PFSK-1 (cell line): ENCODE measurements at regions not wholly inside any gene's neighbourhood (a gene's known extent, or its start where the extent isn't known, plus 50 kb on each side); places are given as distances from the start of the nearest gene placed in this dataset.

Experiments used
- FOXP2 ChIP-seq: optimal IDR thresholded peaks from 2 replicates; pipeline ENCODE3; 2011; ENCODE audit warnings: borderline replicate concordance, control low read depth, inconsistent platforms; ENCODE audit not compliant: insufficient read depth; ENCODE audit errors: extremely low read length, extremely low read depth
- POLR2AphosphoS5 ChIP-seq: IDR thresholded peaks from 2 replicates; pipeline ENCODE4 v1.6.1; 2012; ENCODE audit warnings: low read depth, mild to moderate bottlenecking, control low read depth, low read length, moderate library complexity
- SIN3A ChIP-seq: IDR thresholded peaks from 2 replicates; pipeline ENCODE4 v1.6.1; 2012; ENCODE audit warnings: mild to moderate bottlenecking, low read length, moderate library complexity, borderline replicate concordance; ENCODE audit not compliant: insufficient read depth
- TAF1 ChIP-seq: IDR thresholded peaks from 2 replicates; pipeline ENCODE4 v1.6.1; 2012; ENCODE audit warnings: low read length, control low read depth, borderline replicate concordance; ENCODE audit not compliant: insufficient read depth
- TF ChIP-seq, protein P1 (sequence below), 2 experiments: IDR thresholded peaks; 2 replicates each; pipeline versions ENCODE4 v1.6.1 to v1.8.0; 2011 to 2012; ENCODE audit warnings: low read depth in 2 of 2, low read length in 2 of 2, control low read depth in 1 of 2, inconsistent platforms in 1 of 2, mild to moderate bottlenecking in 1 of 2, moderate library complexity in 1 of 2; ENCODE audit not compliant: insufficient read depth in 1 of 2

GRCh38 chr11:69425895-69426544, 55.4 kb upstream of the LINC01488 start:
- TF ChIP-seq FOXP2 (no peak), SIN3A (no peak), TAF1 (no peak), POLR2AphosphoS5 (no peak)
- TF ChIP-seq, protein P1, sequence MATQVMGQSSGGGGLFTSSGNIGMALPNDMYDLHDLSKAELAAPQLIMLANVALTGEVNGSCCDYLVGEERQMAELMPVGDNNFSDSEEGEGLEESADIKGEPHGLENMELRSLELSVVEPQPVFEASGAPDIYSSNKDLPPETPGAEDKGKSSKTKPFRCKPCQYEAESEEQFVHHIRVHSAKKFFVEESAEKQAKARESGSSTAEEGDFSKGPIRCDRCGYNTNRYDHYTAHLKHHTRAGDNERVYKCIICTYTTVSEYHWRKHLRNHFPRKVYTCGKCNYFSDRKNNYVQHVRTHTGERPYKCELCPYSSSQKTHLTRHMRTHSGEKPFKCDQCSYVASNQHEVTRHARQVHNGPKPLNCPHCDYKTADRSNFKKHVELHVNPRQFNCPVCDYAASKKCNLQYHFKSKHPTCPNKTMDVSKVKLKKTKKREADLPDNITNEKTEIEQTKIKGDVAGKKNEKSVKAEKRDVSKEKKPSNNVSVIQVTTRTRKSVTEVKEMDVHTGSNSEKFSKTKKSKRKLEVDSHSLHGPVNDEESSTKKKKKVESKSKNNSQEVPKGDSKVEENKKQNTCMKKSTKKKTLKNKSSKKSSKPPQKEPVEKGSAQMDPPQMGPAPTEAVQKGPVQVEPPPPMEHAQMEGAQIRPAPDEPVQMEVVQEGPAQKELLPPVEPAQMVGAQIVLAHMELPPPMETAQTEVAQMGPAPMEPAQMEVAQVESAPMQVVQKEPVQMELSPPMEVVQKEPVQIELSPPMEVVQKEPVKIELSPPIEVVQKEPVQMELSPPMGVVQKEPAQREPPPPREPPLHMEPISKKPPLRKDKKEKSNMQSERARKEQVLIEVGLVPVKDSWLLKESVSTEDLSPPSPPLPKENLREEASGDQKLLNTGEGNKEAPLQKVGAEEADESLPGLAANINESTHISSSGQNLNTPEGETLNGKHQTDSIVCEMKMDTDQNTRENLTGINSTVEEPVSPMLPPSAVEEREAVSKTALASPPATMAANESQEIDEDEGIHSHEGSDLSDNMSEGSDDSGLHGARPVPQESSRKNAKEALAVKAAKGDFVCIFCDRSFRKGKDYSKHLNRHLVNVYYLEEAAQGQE (IDR thresholded peaks at IDR 0.05; ENCODE audit: insufficient read depth in 1 of 2, low read depth in 2 of 2, low read length in 2 of 2): no peak

DNA sequence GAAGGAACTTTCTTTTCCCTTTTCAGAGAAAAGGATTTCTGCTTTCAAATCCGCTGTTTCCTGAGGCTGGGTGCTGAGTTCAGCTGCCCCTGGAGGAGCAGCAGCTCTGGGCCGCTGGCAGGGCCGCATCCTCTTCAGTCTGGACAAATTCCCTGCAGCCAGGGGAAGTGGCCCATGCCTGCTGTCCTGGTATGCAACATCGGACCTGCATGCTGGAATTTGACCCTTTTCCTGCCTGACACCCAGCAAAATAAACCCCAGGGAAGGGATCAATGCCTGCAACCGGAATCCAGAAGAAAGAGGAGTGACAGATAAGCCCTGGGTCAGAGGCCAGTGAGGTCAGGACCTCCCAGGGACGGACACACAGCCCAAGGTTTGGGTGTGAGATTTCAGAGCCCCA, 54.1 kb upstream of the LINC01488 start:
- no peak for TF ChIP-seq SIN3A
- TF ChIP-seq, protein P1 (IDR thresholded peaks at IDR 0.05; ENCODE audit: insufficient read depth in 1 of 2, low read depth in 2 of 2, low read length in 2 of 2): no peak
- no peak for TF ChIP-seq TAF1
- no peak for TF ChIP-seq POLR2AphosphoS5
- no peak for TF ChIP-seq FOXP2

- TF ChIP-seq FOXP2 (no peak), SIN3A (no peak), TAF1 (no peak), POLR2AphosphoS5 (no peak)
- TF ChIP-seq, protein P1 (IDR thresholded peaks at IDR 0.05; ENCODE audit: insufficient read depth in 1 of 2, low read depth in 2 of 2, low read length in 2 of 2): no peak
Observed at GRCh38 chr11:69427906-69428880, 53.3 kb upstream of the LINC01488 start.

- TF ChIP-seq, protein P1 (IDR thresholded peaks at IDR 0.05; ENCODE audit: insufficient read depth in 1 of 2, low read depth in 2 of 2, low read length in 2 of 2): no peak
- TF ChIP-seq FOXP2 (no peak), SIN3A (no peak), TAF1 (no peak), POLR2AphosphoS5 (no peak)
Observed at GRCh38 chr11:69429716-69430491, 51.6 kb upstream of the LINC01488 start.
